ENCODE measurements at regions not wholly inside any gene's neighbourhood (a gene's known extent, or its start where the extent isn't known, plus 50 kb on each side); places are given as distances from the start of the nearest gene placed in this dataset.

DNA sequence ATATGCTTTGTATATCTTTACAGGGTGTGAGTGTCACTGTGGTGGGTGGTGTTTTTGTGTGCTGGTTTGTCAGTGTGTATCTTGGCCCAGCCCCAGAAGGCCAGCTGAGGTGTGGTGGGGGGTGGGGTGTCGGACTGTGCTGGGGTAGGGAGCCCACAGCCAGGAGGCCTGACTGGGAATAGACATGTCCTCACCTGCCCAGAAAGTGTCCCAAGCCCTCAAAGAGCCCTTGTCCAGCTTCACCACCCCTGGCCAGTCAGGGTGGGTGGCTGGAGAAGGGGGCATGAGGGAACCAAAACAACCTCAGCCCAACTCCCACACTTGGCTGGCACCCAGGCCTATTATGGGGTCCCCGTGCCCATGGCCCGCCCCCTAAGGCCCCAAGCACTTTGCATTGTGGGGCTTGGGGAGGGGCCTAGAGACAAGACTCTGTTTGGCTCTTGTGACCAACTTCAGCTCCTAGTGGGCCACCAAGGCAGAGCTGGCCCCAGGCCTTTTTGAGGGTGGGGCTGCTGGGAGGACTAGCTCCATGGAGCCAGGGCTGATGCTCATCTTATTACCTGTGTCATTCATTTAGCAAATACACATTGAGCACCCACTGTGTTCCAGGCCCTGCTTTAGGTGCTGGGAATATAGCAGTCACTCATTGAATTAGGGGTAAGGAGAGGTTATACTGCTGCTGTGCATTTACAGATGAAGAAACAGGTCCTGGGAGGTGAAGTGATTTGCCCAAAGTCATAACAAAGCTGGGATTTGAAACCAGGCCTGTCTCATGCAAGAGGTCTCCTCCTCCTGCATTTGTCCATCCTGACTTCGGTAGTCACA is 56.2 kb upstream of the PSD2 start:
- H3K36me3 ChIP-seq (ENCODE audit: control insufficient read depth, insufficient read depth, low read length) = no peaks in the 10 kb centered on the region
- WGBS, 2 experiments (ENCODE audit: insufficient coverage in 1 of 2, insufficient read length in 1 of 2) = 93 to 100% methylated on average over 1 to 3 of the region's 4 CpGs
- peaks cover 13% of the 10 kb centered on the region for H3K27me3 Mint-ChIP-seq (ENCODE audit: insufficient read depth)
- no peak overlapping the region for H3K4me3 ChIP-seq (ENCODE audit: low read length)
- H3K9me3 ChIP-seq (ENCODE audit: control insufficient read depth, low read length) = no peaks in the 10 kb centered on the region
- no peaks in the 10 kb centered on the region for H3K9me3 Mint-ChIP-seq
- no peak overlapping the region for H3K4me3 Mint-ChIP-seq
- H3K9ac ChIP-seq (ENCODE audit: extremely low read depth, low read length, poor library complexity, severe bottlenecking) = no peak overlapping the region
- peaks cover 15% of the 10 kb centered on the region for H3K4me1 Mint-ChIP-seq
- no peak for DNase-seq
- H3K27ac ChIP-seq (ENCODE audit: low read depth, low read length) = no peak overlapping the region
- peaks cover 9% of the 10 kb centered on the region for H3K27me3 ChIP-seq (ENCODE audit: control insufficient read depth, insufficient read depth, low read length, poor library complexity, severe bottlenecking)
- TF ChIP-seq, protein P1, sequence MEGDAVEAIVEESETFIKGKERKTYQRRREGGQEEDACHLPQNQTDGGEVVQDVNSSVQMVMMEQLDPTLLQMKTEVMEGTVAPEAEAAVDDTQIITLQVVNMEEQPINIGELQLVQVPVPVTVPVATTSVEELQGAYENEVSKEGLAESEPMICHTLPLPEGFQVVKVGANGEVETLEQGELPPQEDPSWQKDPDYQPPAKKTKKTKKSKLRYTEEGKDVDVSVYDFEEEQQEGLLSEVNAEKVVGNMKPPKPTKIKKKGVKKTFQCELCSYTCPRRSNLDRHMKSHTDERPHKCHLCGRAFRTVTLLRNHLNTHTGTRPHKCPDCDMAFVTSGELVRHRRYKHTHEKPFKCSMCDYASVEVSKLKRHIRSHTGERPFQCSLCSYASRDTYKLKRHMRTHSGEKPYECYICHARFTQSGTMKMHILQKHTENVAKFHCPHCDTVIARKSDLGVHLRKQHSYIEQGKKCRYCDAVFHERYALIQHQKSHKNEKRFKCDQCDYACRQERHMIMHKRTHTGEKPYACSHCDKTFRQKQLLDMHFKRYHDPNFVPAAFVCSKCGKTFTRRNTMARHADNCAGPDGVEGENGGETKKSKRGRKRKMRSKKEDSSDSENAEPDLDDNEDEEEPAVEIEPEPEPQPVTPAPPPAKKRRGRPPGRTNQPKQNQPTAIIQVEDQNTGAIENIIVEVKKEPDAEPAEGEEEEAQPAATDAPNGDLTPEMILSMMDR (conservative IDR thresholded peaks at IDR 0.05) = no peak
- H3K36me3 Mint-ChIP-seq (ENCODE audit: low read depth) = peaks cover 2% of the 10 kb centered on the region
- H3K4me1 ChIP-seq (ENCODE audit: control insufficient read depth, insufficient read depth, low read length) = no peaks in the 10 kb centered on the region
- no peak overlapping the region for H3K27ac Mint-ChIP-seq

DNA sequence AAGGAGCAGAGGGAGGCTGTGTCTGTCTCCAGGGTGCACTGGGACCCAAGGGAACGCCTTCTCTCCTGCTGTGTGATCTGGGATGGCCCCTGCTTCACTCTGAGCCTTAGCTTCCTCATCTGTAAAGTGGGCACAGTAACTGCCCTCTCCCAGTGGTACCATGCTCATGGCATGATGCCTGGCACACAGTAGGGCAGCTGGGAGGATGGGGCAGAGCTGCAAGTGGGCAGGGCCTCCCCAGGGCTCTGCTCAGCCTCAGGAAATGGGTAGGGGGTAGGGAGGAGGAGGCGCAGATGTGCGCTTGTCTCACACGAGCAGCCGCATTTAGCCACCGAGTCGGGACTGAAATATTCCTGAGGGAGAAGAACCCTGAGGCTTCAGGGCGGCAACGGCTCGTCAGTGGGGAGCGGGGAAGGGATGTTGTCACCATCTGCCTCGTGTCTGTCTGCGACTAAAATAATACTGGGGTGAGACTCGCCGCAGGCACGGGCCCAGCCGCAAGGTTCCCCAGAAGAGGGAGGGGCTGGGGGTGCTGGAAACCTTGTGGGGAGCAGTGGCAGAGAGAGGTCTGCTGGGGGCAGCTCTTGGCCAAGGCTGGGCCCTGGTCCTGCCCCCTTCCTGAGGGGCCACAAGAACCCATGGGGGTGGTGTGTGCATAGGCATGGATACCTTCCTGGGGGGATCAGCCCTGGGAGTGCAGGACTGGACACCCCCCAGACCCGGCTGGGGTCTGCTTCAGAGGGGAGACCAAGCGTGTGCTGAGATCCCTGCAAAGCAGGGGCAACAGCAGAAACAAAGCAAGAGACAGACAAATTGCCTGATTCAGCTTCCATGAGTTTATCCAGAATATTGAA is 55.2 kb upstream of the PSD2 start:
- Mint-ChIP-seq H3K4me1 (peaks cover 15% of the 10 kb centered on the region), H3K27me3 (ENCODE audit: insufficient read depth) (peaks cover 22% of the 10 kb centered on the region), H3K4me3 (no peak overlapping the region), H3K27ac (no peak overlapping the region), H3K36me3 (ENCODE audit: low read depth) (peaks cover 2% of the 10 kb centered on the region), H3K9me3 (no peaks in the 10 kb centered on the region)
- Histone ChIP-seq H3K27me3 (ENCODE audit: control insufficient read depth, insufficient read depth, low read length, poor library complexity, severe bottlenecking) (peaks cover 18% of the 10 kb centered on the region), H3K27ac (ENCODE audit: low read depth, low read length) (peak overlapping the region; percentile 84), H3K4me3 (ENCODE audit: low read length) (no peak overlapping the region), H3K9me3 (ENCODE audit: control insufficient read depth, low read length) (no peaks in the 10 kb centered on the region), H3K9ac (ENCODE audit: extremely low read depth, low read length, poor library complexity, severe bottlenecking) (no peak overlapping the region), H3K4me1 (ENCODE audit: control insufficient read depth, insufficient read depth, low read length) (peaks cover 3% of the 10 kb centered on the region), H3K36me3 (ENCODE audit: control insufficient read depth, insufficient read depth, low read length) (no peaks in the 10 kb centered on the region)
- no peak for DNase-seq
- 91 to 93% methylated on average over 13 to 19 of the region's 19 CpGs for WGBS, 2 experiments (ENCODE audit: insufficient coverage in 1 of 2, insufficient read length in 1 of 2)
- TF ChIP-seq, protein P1 (conservative IDR thresholded peaks at IDR 0.05) = no peak

DNA sequence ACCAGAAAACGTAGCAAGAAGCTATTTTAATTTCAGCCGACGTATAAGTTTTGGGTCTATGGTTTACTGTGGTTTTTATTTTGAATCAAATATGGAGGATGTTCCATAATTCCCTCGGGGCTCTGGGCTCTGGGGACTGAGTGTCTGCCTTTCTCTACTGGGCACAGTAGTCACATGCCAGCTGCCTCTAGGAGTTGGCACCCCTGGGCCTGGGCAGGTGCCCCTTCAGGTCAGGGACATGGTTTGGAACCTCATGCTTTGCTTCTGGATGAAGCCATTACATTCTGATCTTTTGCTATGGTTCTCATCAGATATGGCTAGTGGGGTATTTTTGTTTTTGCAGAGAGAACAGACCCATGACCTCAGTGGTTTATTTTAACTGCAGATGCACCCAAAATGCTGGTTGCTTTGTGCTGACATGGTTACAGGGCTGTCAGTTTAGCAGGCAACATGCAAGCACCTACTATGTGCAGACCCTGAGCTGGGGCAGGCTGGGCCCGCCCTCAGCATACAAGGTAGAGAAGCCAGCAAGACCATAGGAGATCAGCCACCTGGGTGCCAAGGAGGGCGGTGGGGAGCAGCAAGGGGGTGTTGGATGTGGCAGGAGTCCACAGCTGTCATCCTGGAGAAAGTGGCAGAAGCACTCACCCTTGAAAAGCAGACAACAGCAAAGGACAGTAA is 54.5 kb upstream of the PSD2 start:
- Histone ChIP-seq H3K27me3 (ENCODE audit: control insufficient read depth, insufficient read depth, low read length, poor library complexity, severe bottlenecking) (peaks cover 24% of the 10 kb centered on the region), H3K9me3 (ENCODE audit: control insufficient read depth, low read length) (no peaks in the 10 kb centered on the region), H3K4me3 (ENCODE audit: low read length) (no peak overlapping the region), H3K9ac (ENCODE audit: extremely low read depth, low read length, poor library complexity, severe bottlenecking) (no peak overlapping the region), H3K27ac (ENCODE audit: low read depth, low read length) (peak overlapping the region; percentile 84), H3K36me3 (ENCODE audit: control insufficient read depth, insufficient read depth, low read length) (no peaks in the 10 kb centered on the region), H3K4me1 (ENCODE audit: control insufficient read depth, insufficient read depth, low read length) (peaks cover 4% of the 10 kb centered on the region)
- Mint-ChIP-seq H3K9me3 (no peaks in the 10 kb centered on the region), H3K4me3 (no peak overlapping the region), H3K4me1 (peaks cover 19% of the 10 kb centered on the region), H3K27ac (no peak overlapping the region), H3K27me3 (ENCODE audit: insufficient read depth) (peaks cover 26% of the 10 kb centered on the region), H3K36me3 (ENCODE audit: low read depth) (peaks cover 2% of the 10 kb centered on the region)
- no peak for DNase-seq
- TF ChIP-seq, protein P1 (conservative IDR thresholded peaks at IDR 0.05) = no peak
- 92 to 98% methylated on average over 4 to 6 of the region's 6 CpGs for WGBS, 2 experiments (ENCODE audit: insufficient coverage in 1 of 2, insufficient read length in 1 of 2)

Measured in endodermal cell (in vitro differentiated cells).